ENCODE measurements at regions not wholly inside any gene's neighbourhood (a gene's known extent, or its start where the extent isn't known, plus 50 kb on each side); places are given as distances from the start of the nearest gene placed in this dataset.

GRCh38 chr18:52216666-52217065 lies 123.3 kb upstream of the DCC start (continued):
- TF ChIP-seq REST (IDR thresholded peaks at IDR 0.05; ENCODE audit: low read depth, low read length) = no peak
- no peak for TF ChIP-seq JUNB (IDR thresholded peaks at IDR 0.05)
- TF ChIP-seq MAX (IDR thresholded peaks at IDR 0.05; ENCODE audit: low read depth, low read length) = no peak
- TF ChIP-seq RELB (IDR thresholded peaks at IDR 0.05; ENCODE audit: low read depth) = no peak
- TF ChIP-seq SMAD1 (IDR thresholded peaks at IDR 0.05; ENCODE audit: low read depth, partially characterized antibody) = no peak
- TF ChIP-seq MYC (IDR thresholded peaks at IDR 0.05; ENCODE audit: insufficient read depth, insufficient read length, insufficient replicate concordance, low read length, severe bottlenecking) = no peak

GRCh38 chr18:52219102-52219501 lies 120.9 kb upstream of the DCC start:
- ATAC-seq = no peak
- BruUV-seq (replicated peaks) = no TSS peak
- no peak for FAIRE-seq

More at GRCh38 chr18:52219102-52219501, 120.9 kb upstream of the DCC start:
- Histone ChIP-seq H3K4me2 (ENCODE audit: control insufficient read depth, insufficient read depth) (no peak overlapping the region), H3K36me3 (ENCODE audit: control insufficient read depth in 2 of 2, insufficient read depth in 2 of 2, low read length in 1 of 2) (no peaks in the 10 kb centered on the region), H3K4me1 (ENCODE audit: control insufficient read depth, insufficient read depth, low read length) (no peaks in the 10 kb centered on the region), H2AFZ (ENCODE audit: control insufficient read depth, low read depth, low read length) (no peak overlapping the region), H3K27ac (ENCODE audit: control insufficient read depth, insufficient read depth) (no peak overlapping the region), H3K4me3 (no peak overlapping the region), H3K27me3 (replicated peaks in 1 of 2; ENCODE audit: control insufficient read depth in 2 of 2, insufficient read depth in 2 of 2, low read length in 1 of 2) (no peaks in the 10 kb centered on the region), H4K20me1 (ENCODE audit: control insufficient read depth, insufficient read depth) (no peaks in the 10 kb centered on the region), H3K79me2 (ENCODE audit: control insufficient read depth, insufficient read depth, low read length) (no peaks in the 10 kb centered on the region), H3K9ac (ENCODE audit: control insufficient read depth, insufficient read depth, low read length) (no peak overlapping the region), H3K9me3 (replicated peaks; ENCODE audit: control insufficient read depth, insufficient read depth, low read length) (no peaks in the 10 kb centered on the region)
- in situ Hi-C loops (cut with MboI) (no loop called here), intact Hi-C loops (cut with micrococcal nuclease; ENCODE audit: unreplicated experiment) (no loop called here)
- DNase-seq (ENCODE audit: low read depth, low spot score) = no peak
- TF ChIP-seq E4F1 (IDR thresholded peaks at IDR 0.05; ENCODE audit: borderline replicate concordance, partially characterized antibody) (no peak), IRF3 (IDR thresholded peaks at IDR 0.05) (no peak), BACH1 (IDR thresholded peaks at IDR 0.05; ENCODE audit: borderline replicate concordance) (no peak), BCL11A (IDR thresholded peaks at IDR 0.05; ENCODE audit: low read depth, low read length) (no peak), RELB (IDR thresholded peaks at IDR 0.05; ENCODE audit: low read depth) (no peak), PML (IDR thresholded peaks at IDR 0.05; ENCODE audit: low read length) (no peak)
- ChIA-PET RAD21 (ENCODE audit: unreplicated experiment) (interaction anchor here (1.4 kb wide), 1 partner anchor 551 kb away, joined by 4 read pairs; no protein-coding TSS in a partner anchor), SMC1A (ENCODE audit: uncharacterized antibody, unreplicated experiment) (interaction anchor here (0.9 to 1.8 kb wide), 3 partner anchors 11 to 41 kb away, joined by 3 to 6 read pairs (median 3); no protein-coding TSS in a partner anchor), CTCF (interaction anchor here (1.1 to 1.6 kb wide), 2 partner anchors 16 to 598 kb away, joined by 3 to 5 read pairs; no protein-coding TSS in a partner anchor), POLR2A (interaction anchor here (0.8 kb wide), 1 partner anchor 13 kb away, joined by 3 read pairs; no protein-coding TSS in a partner anchor)
- 12% methylated on average over 3 of the region's 3 CpGs for WGBS (ENCODE audit: insufficient coverage, insufficient replicate concordance, low lambda C conversion rate, missing lambda C conversion rate)

Data from GM12878 (cell line).